ENCODE measurements at regions not wholly inside any gene's neighbourhood (a gene's known extent, or its start where the extent isn't known, plus 50 kb on each side); places are given as distances from the start of the nearest gene placed in this dataset.

DNA sequence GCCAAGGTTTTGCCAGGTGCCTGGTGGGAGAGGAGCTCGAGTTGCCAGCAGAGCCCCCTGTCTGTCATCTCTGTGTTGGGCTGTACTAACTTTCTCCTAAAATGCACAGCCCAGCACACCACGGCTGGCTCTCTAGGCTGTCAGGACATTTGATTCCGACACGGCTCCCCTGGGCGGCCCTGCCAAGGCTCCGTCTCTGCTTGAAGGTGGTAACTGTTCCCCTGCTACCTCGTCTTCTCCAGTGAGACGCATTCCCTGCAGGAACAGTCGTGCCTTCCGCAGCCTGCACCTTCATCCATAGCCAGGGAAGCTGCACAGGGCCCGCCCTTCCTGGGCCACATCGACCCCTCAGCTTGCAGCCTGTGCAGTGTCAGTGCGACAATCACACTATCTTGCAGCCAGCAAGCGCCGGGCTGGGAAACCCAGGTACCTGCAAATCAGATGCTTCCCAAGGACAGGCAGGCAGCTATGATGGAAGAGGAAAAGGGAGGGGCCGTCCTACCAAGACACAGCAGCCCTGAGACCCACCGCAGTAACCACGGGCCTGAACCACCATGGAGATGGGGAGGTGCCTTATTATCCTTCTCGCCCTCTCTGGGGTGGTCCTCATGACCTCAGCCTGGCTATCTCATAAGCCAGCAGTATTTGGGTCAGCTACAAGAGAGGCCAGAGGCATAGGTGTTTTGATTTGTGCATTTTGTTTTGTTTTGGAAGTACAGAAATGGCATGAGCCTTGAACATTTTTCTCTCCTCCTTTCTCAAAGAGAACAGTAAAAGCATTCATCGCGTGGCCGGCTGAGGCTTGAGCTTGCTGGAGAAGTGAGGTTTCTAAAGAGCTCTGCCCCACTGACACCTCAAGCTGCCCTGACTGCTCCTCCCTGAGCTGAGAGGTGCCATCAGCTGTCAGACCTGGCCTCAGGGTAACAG, 361.7 kb upstream of the TNRC6C start:
- TF ChIP-seq TAF1 (IDR thresholded peaks at IDR 0.05; ENCODE audit: borderline replicate concordance, insufficient read depth, low read length) (no peak), POLR2AphosphoS5 (IDR thresholded peaks at IDR 0.05; ENCODE audit: low read depth, low read length) (no peak), SIN3A (IDR thresholded peaks at IDR 0.05; ENCODE audit: borderline replicate concordance, insufficient read depth, low read length) (no peak), FOXP2 (optimal IDR thresholded peaks at IDR 0.05; ENCODE audit: borderline replicate concordance, extremely low read depth, extremely low read length, insufficient read depth) (no peak)
- TF ChIP-seq, protein P1, sequence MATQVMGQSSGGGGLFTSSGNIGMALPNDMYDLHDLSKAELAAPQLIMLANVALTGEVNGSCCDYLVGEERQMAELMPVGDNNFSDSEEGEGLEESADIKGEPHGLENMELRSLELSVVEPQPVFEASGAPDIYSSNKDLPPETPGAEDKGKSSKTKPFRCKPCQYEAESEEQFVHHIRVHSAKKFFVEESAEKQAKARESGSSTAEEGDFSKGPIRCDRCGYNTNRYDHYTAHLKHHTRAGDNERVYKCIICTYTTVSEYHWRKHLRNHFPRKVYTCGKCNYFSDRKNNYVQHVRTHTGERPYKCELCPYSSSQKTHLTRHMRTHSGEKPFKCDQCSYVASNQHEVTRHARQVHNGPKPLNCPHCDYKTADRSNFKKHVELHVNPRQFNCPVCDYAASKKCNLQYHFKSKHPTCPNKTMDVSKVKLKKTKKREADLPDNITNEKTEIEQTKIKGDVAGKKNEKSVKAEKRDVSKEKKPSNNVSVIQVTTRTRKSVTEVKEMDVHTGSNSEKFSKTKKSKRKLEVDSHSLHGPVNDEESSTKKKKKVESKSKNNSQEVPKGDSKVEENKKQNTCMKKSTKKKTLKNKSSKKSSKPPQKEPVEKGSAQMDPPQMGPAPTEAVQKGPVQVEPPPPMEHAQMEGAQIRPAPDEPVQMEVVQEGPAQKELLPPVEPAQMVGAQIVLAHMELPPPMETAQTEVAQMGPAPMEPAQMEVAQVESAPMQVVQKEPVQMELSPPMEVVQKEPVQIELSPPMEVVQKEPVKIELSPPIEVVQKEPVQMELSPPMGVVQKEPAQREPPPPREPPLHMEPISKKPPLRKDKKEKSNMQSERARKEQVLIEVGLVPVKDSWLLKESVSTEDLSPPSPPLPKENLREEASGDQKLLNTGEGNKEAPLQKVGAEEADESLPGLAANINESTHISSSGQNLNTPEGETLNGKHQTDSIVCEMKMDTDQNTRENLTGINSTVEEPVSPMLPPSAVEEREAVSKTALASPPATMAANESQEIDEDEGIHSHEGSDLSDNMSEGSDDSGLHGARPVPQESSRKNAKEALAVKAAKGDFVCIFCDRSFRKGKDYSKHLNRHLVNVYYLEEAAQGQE (IDR thresholded peaks at IDR 0.05; ENCODE audit: insufficient read depth in 1 of 2, low read depth in 2 of 2, low read length in 2 of 2) = no peak

DNA sequence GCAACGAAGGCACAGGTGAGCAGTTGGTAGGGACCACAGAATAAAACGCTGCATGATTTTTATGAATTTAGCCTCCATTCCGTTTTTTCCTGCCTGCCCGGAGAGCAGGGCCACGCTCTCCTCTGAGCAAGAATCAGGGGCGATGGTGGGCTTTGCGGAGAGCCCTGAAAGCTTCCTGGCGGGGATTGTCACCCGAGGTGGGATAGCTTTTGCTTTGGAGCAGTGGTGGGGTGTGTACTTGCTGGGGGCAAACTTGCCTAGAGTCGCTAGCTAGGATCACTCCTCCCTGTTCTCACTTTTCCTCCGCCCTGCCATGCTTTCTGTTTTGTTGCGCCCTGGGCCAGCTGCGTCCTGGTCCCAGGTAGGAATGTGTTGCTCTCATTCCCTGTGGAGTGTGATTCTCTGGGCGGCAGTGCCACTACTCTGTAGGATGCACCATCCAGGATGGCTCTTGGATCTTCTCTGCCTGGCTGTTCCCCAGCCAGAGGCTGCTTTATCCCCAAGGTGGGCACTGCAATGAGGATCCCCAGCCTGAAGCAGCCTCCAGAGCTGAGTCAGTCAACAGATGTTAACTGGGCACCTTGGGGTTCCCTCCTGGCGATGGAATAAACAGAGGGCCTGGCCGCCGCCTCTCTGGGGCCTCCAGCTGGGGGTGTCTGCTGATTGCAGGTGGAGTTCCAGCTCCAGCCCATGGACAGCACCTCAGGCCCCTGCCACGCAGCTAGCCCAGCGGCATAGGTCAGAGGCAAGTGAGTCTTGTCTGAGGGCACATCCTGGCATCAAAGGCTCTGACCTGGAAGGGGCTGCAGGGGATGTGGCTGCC, 360.9 kb upstream of the TNRC6C start:
- no peak for TF ChIP-seq FOXP2 (optimal IDR thresholded peaks at IDR 0.05; ENCODE audit: borderline replicate concordance, extremely low read depth, extremely low read length, insufficient read depth)
- TF ChIP-seq TAF1 (IDR thresholded peaks at IDR 0.05; ENCODE audit: borderline replicate concordance, insufficient read depth, low read length) = no peak
- no peak for TF ChIP-seq POLR2AphosphoS5 (IDR thresholded peaks at IDR 0.05; ENCODE audit: low read depth, low read length)
- TF ChIP-seq, protein P1 (IDR thresholded peaks at IDR 0.05; ENCODE audit: insufficient read depth in 1 of 2, low read depth in 2 of 2, low read length in 2 of 2) = no peak
- no peak for TF ChIP-seq SIN3A (IDR thresholded peaks at IDR 0.05; ENCODE audit: borderline replicate concordance, insufficient read depth, low read length)

DNA sequence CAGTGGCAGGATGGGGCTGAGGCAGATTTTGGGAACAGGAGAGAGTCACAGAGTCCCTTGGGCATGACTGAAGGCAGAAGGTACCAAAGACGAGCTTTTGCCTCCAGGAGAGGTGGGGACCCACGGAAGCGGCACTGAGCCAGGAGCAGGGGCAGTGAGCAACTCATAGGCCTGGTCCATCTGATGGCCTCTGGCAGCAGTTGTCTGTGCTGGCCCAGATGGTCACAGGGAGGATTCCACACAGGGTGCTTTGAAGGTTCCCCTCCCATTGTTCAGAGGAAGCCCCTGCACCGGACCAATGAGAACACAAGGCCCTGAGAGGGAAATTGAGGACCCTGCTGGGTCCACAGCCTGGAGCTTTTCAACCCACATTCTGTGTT, 360.3 kb upstream of the TNRC6C start:
- TF ChIP-seq, protein P1 (IDR thresholded peaks at IDR 0.05; ENCODE audit: insufficient read depth in 1 of 2, low read depth in 2 of 2, low read length in 2 of 2) = no peak
- no peak for TF ChIP-seq TAF1 (IDR thresholded peaks at IDR 0.05; ENCODE audit: borderline replicate concordance, insufficient read depth, low read length)
- no peak for TF ChIP-seq SIN3A (IDR thresholded peaks at IDR 0.05; ENCODE audit: borderline replicate concordance, insufficient read depth, low read length)
- no peak for TF ChIP-seq FOXP2 (optimal IDR thresholded peaks at IDR 0.05; ENCODE audit: borderline replicate concordance, extremely low read depth, extremely low read length, insufficient read depth)
- TF ChIP-seq POLR2AphosphoS5 (IDR thresholded peaks at IDR 0.05; ENCODE audit: low read depth, low read length) = no peak

DNA sequence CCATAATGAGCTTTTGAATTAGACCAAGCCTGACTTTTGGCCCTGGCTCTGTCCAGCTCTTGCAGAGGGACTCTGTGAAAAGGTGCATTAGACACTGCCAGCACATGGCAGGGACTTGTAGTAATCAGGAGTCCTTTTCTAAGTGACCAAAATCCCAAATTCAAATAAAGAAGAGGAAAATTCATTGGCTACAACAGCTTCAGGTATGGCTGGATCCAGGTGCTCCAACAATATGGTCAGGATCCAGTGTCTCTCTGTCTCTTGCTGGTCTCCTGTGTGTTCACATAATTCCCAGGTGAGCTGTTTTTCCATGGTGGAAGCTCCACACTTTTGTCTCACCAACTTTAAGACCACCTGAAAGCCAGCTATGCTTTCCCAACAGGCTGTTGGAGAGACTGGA, 358.8 kb upstream of the TNRC6C start:
- TF ChIP-seq TAF1 (IDR thresholded peaks at IDR 0.05; ENCODE audit: borderline replicate concordance, insufficient read depth, low read length) = no peak
- no peak for TF ChIP-seq SIN3A (IDR thresholded peaks at IDR 0.05; ENCODE audit: borderline replicate concordance, insufficient read depth, low read length)

DNA sequence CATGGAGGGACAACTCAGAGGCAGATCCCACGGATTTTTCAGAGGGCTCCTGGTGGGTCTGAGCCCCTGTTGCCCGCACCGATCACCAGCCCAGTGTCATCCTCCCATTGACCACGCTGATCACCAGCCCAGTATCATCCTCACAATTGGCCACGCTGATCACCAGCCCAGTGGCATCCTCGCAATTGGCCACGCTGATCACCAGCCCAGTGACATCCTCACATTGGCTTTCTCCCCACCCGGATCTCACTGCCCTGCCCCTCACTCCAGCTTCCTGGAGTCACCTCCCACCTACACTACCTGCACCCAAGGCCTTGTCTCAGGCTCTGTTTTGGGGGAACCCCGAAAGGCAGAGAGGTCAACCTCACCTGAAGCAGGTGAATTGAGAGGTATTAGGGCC, 358.2 kb upstream of the TNRC6C start:
- TF ChIP-seq TAF1 (IDR thresholded peaks at IDR 0.05; ENCODE audit: borderline replicate concordance, insufficient read depth, low read length) (no peak), SIN3A (IDR thresholded peaks at IDR 0.05; ENCODE audit: borderline replicate concordance, insufficient read depth, low read length) (no peak), FOXP2 (optimal IDR thresholded peaks at IDR 0.05; ENCODE audit: borderline replicate concordance, extremely low read depth, extremely low read length, insufficient read depth) (no peak), POLR2AphosphoS5 (IDR thresholded peaks at IDR 0.05; ENCODE audit: low read depth, low read length) (no peak)
- TF ChIP-seq, protein P1 (IDR thresholded peaks at IDR 0.05; ENCODE audit: insufficient read depth in 1 of 2, low read depth in 2 of 2, low read length in 2 of 2) = no peak

Data from PFSK-1 (cell line).